ENCODE measurements at regions not wholly inside any gene's neighbourhood (a gene's known extent, or its start where the extent isn't known, plus 50 kb on each side); places are given as distances from the start of the nearest gene placed in this dataset.

GRCh38 chr4:57475424-57475823, 365.2 kb upstream of the IGFBP7 start:
- H3K36me3 ChIP-seq (ENCODE audit: control insufficient read depth in 2 of 3, insufficient read depth in 3 of 3, low read length in 3 of 3) = no peaks in the 10 kb centered on the region
- POLR2A ChIA-PET = no interaction called here
- no peaks in the 10 kb centered on the region for H3K4me1 Mint-ChIP-seq
- CTCF ChIA-PET = no interaction called here
- DNase-seq (no peak), ATAC-seq (no peak)
- H3K27ac Mint-ChIP-seq = no peak overlapping the region
- H3K4me3 ChIP-seq (ENCODE audit: low read length) = no peak overlapping the region
- H3K4me1 ChIP-seq (ENCODE audit: control insufficient read depth in 2 of 2, insufficient read depth in 2 of 2, low read length in 2 of 2) = no peaks in the 10 kb centered on the region
- H3K36me3 Mint-ChIP-seq = no peaks in the 10 kb centered on the region
- no peak overlapping the region for H3K4me3 Mint-ChIP-seq
- peaks cover 2 to 11% (median 5%) of the 10 kb centered on the region in 11 donors for H3K9me3 Mint-ChIP-seq
- peaks cover 0 to 9% (median 0%) of the 10 kb centered on the region in 5 donors for H3K27me3 Mint-ChIP-seq
- no peaks in the 10 kb centered on the region for H3K9me3 ChIP-seq (ENCODE audit: control insufficient read depth in 2 of 3, low read length in 3 of 3)
- no peaks in the 10 kb centered on the region for H3K27me3 ChIP-seq (ENCODE audit: control insufficient read depth in 2 of 2, insufficient read depth in 2 of 2, low read length in 2 of 2)
- intact Hi-C loops (cut with micrococcal nuclease) = no loop called here
- no peak overlapping the region for H3K27ac ChIP-seq (ENCODE audit: low read depth, low read length)

DNA sequence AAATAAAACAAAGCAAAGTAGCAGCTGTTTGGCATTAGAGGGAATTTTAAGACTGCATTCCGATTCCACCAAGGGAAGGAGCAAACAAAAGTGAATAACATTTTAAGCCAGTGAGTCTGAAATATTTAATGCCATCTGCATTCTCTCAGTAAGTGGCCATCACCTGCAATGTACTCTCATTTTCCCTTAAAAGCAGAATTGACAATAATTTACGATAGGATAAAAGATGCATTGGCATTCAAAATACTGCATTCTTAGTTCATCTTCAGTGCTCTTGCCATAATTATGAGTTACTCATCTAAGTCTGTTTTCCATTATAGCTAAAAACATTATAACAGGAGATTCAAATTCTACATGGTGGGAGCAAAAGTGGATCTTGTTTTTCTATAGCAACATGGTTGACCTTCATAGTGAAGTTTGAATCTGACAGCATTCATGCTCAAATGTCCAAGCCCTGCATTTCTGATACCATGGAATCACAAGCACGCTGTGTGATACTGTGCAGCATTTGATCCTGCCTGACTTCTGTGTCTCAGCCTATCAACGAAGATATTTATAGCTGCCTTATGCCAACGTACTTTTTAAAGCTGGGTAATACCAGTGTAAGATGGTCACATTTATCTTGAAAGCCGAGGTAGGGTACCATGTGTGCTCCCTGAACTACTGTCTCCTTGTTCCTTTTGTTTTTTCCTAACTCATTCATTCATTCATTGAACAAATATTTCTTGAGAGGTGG, 355.3 kb upstream of the IGFBP7 start:
- no peaks in the 10 kb centered on the region for H3K36me3 ChIP-seq (ENCODE audit: control insufficient read depth in 2 of 3, insufficient read depth in 3 of 3, low read length in 3 of 3)
- H3K4me1 ChIP-seq (ENCODE audit: control insufficient read depth in 2 of 2, insufficient read depth in 2 of 2, low read length in 2 of 2) = no peaks in the 10 kb centered on the region
- H3K27ac ChIP-seq (ENCODE audit: low read depth, low read length) = no peak overlapping the region
- ChIA-PET POLR2A (no interaction called here), CTCF (no interaction called here)
- H3K27me3 ChIP-seq (ENCODE audit: control insufficient read depth in 2 of 2, insufficient read depth in 2 of 2, low read length in 2 of 2) = no peaks in the 10 kb centered on the region
- Mint-ChIP-seq H3K9me3 (peaks cover 0 to 25% (median 6%) of the 10 kb centered on the region in 11 donors), H3K36me3 (no peaks in the 10 kb centered on the region), H3K4me1 (no peaks in the 10 kb centered on the region), H3K27ac (no peak overlapping the region), H3K27me3 (no peaks in the 10 kb centered on the region), H3K4me3 (no peak overlapping the region)
- DNase-seq (no peak), ATAC-seq (no peak)
- intact Hi-C loops (cut with micrococcal nuclease) = no loop called here
- H3K9me3 ChIP-seq (ENCODE audit: control insufficient read depth in 2 of 3, low read length in 3 of 3) = no peaks in the 10 kb centered on the region
- no peak overlapping the region for H3K4me3 ChIP-seq (ENCODE audit: low read length)

DNA sequence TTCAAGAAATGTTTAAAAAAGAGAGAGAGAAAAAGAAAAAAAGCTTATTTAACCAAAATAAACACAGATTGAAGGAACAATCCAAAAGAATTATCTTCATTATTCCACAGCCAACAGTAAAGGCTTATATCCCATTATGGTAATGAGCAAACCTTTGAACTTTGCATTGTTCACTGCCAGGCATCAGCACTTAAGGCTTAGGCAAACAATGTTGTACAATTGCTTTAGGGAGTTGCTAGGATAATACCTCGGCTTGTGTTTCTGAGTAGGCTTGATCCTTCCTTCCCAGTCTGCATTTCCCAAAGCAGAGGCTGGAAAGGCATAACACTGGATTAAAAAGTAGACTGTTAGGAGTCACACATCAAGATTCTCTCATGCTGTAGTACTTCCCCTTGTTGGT, 352.7 kb upstream of the IGFBP7 start:
- Histone ChIP-seq H3K4me1 (ENCODE audit: control insufficient read depth in 2 of 2, insufficient read depth in 2 of 2, low read length in 2 of 2) (no peaks in the 10 kb centered on the region), H3K27me3 (ENCODE audit: control insufficient read depth in 2 of 2, insufficient read depth in 2 of 2, low read length in 2 of 2) (no peaks in the 10 kb centered on the region), H3K36me3 (ENCODE audit: control insufficient read depth in 2 of 3, insufficient read depth in 3 of 3, low read length in 3 of 3) (no peaks in the 10 kb centered on the region), H3K27ac (ENCODE audit: low read depth, low read length) (no peak overlapping the region), H3K9me3 (ENCODE audit: control insufficient read depth in 2 of 3, low read length in 3 of 3) (no peaks in the 10 kb centered on the region), H3K4me3 (ENCODE audit: low read length) (no peak overlapping the region)
- Mint-ChIP-seq H3K27ac (no peak overlapping the region), H3K4me1 (no peaks in the 10 kb centered on the region), H3K27me3 (no peaks in the 10 kb centered on the region), H3K4me3 (no peak overlapping the region), H3K36me3 (no peaks in the 10 kb centered on the region), H3K9me3 (peaks cover 0 to 24% (median 4%) of the 10 kb centered on the region in 11 donors)
- no peak for DNase-seq
- intact Hi-C loops (cut with micrococcal nuclease) = no loop called here
- ChIA-PET POLR2A (no interaction called here), CTCF (no interaction called here)
- no peak for ATAC-seq

DNA sequence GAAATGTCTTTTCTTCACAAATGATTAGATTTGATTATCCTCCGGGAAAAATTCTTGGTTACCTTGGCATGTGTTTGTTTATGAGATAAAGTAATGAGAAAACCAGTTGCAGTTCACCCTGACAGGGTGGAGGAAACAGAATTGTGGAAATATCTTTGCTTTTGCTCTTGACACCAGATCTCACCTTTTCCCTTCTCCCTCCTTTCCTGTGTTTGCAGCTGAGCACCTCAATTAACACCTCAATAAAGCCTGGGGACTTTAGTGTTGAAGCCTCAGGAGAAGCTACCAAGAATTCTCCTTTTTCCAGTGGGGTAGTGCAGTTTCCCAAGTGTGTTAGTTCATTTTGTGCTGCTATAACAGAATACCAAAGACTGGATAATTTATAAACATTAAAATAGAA, 350.8 kb upstream of the IGFBP7 start:
- Histone ChIP-seq H3K9me3 (ENCODE audit: control insufficient read depth in 2 of 3, low read length in 3 of 3) (no peaks in the 10 kb centered on the region), H3K27ac (ENCODE audit: low read depth, low read length) (no peak overlapping the region), H3K4me3 (ENCODE audit: low read length) (no peak overlapping the region), H3K36me3 (ENCODE audit: control insufficient read depth in 2 of 3, insufficient read depth in 3 of 3, low read length in 3 of 3) (no peaks in the 10 kb centered on the region), H3K27me3 (ENCODE audit: control insufficient read depth in 2 of 2, insufficient read depth in 2 of 2, low read length in 2 of 2) (no peaks in the 10 kb centered on the region), H3K4me1 (ENCODE audit: control insufficient read depth in 2 of 2, insufficient read depth in 2 of 2, low read length in 2 of 2) (no peaks in the 10 kb centered on the region)
- Mint-ChIP-seq H3K4me1 (no peaks in the 10 kb centered on the region), H3K27me3 (no peaks in the 10 kb centered on the region), H3K9me3 (peaks cover 0 to 28% (median 6%) of the 10 kb centered on the region in 11 donors), H3K36me3 (no peaks in the 10 kb centered on the region), H3K27ac (no peak overlapping the region), H3K4me3 (no peak overlapping the region)
- intact Hi-C loops (cut with micrococcal nuclease) = no loop called here
- CTCF ChIA-PET = no interaction called here
- no peak for ATAC-seq
- no peak for DNase-seq
- POLR2A ChIA-PET = no interaction called here

- Histone ChIP-seq H3K27ac (ENCODE audit: low read depth, low read length) (no peak overlapping the region), H3K9me3 (ENCODE audit: control insufficient read depth in 2 of 3, low read length in 3 of 3) (no peaks in the 10 kb centered on the region), H3K27me3 (ENCODE audit: control insufficient read depth in 2 of 2, insufficient read depth in 2 of 2, low read length in 2 of 2) (no peaks in the 10 kb centered on the region), H3K36me3 (ENCODE audit: control insufficient read depth in 2 of 3, insufficient read depth in 3 of 3, low read length in 3 of 3) (no peaks in the 10 kb centered on the region), H3K4me1 (ENCODE audit: control insufficient read depth in 2 of 2, insufficient read depth in 2 of 2, low read length in 2 of 2) (no peaks in the 10 kb centered on the region), H3K4me3 (ENCODE audit: low read length) (no peak overlapping the region)
- no peak for ATAC-seq
- CTCF ChIA-PET = no interaction called here
- no peak overlapping the region for H3K4me3 Mint-ChIP-seq
- no peaks in the 10 kb centered on the region for H3K4me1 Mint-ChIP-seq
- DNase-seq = no peak
- H3K36me3 Mint-ChIP-seq = no peaks in the 10 kb centered on the region
- H3K27ac Mint-ChIP-seq = no peak overlapping the region
- peaks cover 0 to 25% (median 5%) of the 10 kb centered on the region in 11 donors for H3K9me3 Mint-ChIP-seq
- intact Hi-C loops (cut with micrococcal nuclease) = no loop called here
- no peaks in the 10 kb centered on the region for H3K27me3 Mint-ChIP-seq
- POLR2A ChIA-PET = no interaction called here
Measured at GRCh38 chr4:57448901-57449300, 338.7 kb upstream of the IGFBP7 start.

DNA sequence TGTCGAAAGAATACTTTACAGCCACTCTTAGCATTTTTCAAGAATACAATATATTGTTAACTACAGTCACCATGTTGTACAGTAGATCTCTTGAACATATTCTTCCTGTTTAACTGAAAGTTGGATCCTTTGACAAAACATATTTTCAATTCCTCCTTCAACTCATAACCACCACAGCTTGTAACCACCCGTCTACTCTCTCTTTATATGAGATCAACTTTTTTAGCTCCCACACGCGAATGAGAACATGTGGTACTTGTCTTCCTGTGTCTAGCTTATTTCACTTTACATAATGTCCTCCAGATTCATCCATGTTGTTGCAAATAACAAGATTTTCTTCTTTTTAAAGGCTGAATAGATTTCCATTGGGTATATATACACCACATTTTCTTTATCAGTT, 338.3 kb upstream of the IGFBP7 start:
- ChIA-PET CTCF (no interaction called here), POLR2A (no interaction called here)
- no peaks in the 10 kb centered on the region for H3K36me3 Mint-ChIP-seq
- no peak for DNase-seq
- intact Hi-C loops (cut with micrococcal nuclease) = no loop called here
- no peak overlapping the region for H3K4me3 Mint-ChIP-seq
- H3K9me3 Mint-ChIP-seq = peaks cover 0 to 25% (median 5%) of the 10 kb centered on the region in 11 donors
- no peaks in the 10 kb centered on the region for H3K4me1 ChIP-seq (ENCODE audit: control insufficient read depth in 2 of 2, insufficient read depth in 2 of 2, low read length in 2 of 2)
- no peaks in the 10 kb centered on the region for H3K9me3 ChIP-seq (ENCODE audit: control insufficient read depth in 2 of 3, low read length in 3 of 3)
- H3K4me3 ChIP-seq (ENCODE audit: low read length) = no peak overlapping the region
- no peaks in the 10 kb centered on the region for H3K27me3 ChIP-seq (ENCODE audit: control insufficient read depth in 2 of 2, insufficient read depth in 2 of 2, low read length in 2 of 2)
- no peak overlapping the region for H3K27ac Mint-ChIP-seq
- no peak for ATAC-seq
- no peaks in the 10 kb centered on the region for H3K4me1 Mint-ChIP-seq
- H3K27me3 Mint-ChIP-seq = peaks cover 0 to 4% (median 0%) of the 10 kb centered on the region in 5 donors
- no peaks in the 10 kb centered on the region for H3K36me3 ChIP-seq (ENCODE audit: control insufficient read depth in 2 of 3, insufficient read depth in 3 of 3, low read length in 3 of 3)
- H3K27ac ChIP-seq (ENCODE audit: low read depth, low read length) = no peak overlapping the region

- no peaks in the 10 kb centered on the region for H3K4me1 ChIP-seq (ENCODE audit: control insufficient read depth in 2 of 2, insufficient read depth in 2 of 2, low read length in 2 of 2)
- no peaks in the 10 kb centered on the region for H3K27me3 ChIP-seq (ENCODE audit: control insufficient read depth in 2 of 2, insufficient read depth in 2 of 2, low read length in 2 of 2)
- ATAC-seq (no peak), DNase-seq (no peak)
- no peaks in the 10 kb centered on the region for H3K36me3 ChIP-seq (ENCODE audit: control insufficient read depth in 2 of 3, insufficient read depth in 3 of 3, low read length in 3 of 3)
- H3K27ac ChIP-seq (ENCODE audit: low read depth, low read length) = no peak overlapping the region
- intact Hi-C loops (cut with micrococcal nuclease) = no loop called here
- POLR2A ChIA-PET = no interaction called here
- H3K9me3 Mint-ChIP-seq = peaks cover 0 to 12% (median 2%) of the 10 kb centered on the region in 11 donors
- H3K4me3 Mint-ChIP-seq = no peak overlapping the region
- no peak overlapping the region for H3K27ac Mint-ChIP-seq
- H3K4me1 Mint-ChIP-seq = no peaks in the 10 kb centered on the region
- no peak overlapping the region for H3K4me3 ChIP-seq (ENCODE audit: low read length)
- no peaks in the 10 kb centered on the region for H3K9me3 ChIP-seq (ENCODE audit: control insufficient read depth in 2 of 3, low read length in 3 of 3)
- CTCF ChIA-PET = no interaction called here
- peaks cover 0 to 5% (median 0%) of the 10 kb centered on the region in 5 donors for H3K27me3 Mint-ChIP-seq
- no peaks in the 10 kb centered on the region for H3K36me3 Mint-ChIP-seq
Measured at GRCh38 chr4:57446266-57446665, 336.1 kb upstream of the IGFBP7 start.

Measured in naive thymus-derived CD4-positive, alpha-beta T cell (primary cell).